Endothelial cell of umbilical vein (primary cell): ENCODE measurements at regions not wholly inside any gene's neighbourhood (a gene's known extent, or its start where the extent isn't known, plus 50 kb on each side); places are given as distances from the start of the nearest gene placed in this dataset.

Experiments
- BruUV-seq: library from RNA; stranded (reverse); fragments of 400-500 nt; replicated peaks from 2 replicates; lab custom pipeline; 2021; lab: Mats Ljungman, UMichigan
- CTCF ChIA-PET: fragments of 300-600, 350-600 bp; sonication (Branson Sonifier 250); formaldehyde crosslinking; loops from one replicate; lab custom pipeline; 2021; ENCODE audit warnings: antibody characterized with exemption, inconsistent platforms; lab: Charles Lee
- POLR2A ChIA-PET: fragments of 300-600, 350-600 bp; sonication (Branson Sonifier 250); formaldehyde crosslinking; loops from one replicate; lab custom pipeline; 2021; ENCODE audit warnings: antibody characterized with exemption, inconsistent platforms; lab: Charles Lee
- DNase-seq: peaks from one replicate; pipeline ENCODE4 v3.0.0-alpha.2; 2011; ENCODE audit warnings: low read depth, low spot score
- FAIRE-seq: peaks from 2 replicates; lab custom pipeline; 2011; peaks lifted over from hg19 to GRCh38; lab: Jason Lieb, UNC
- H2AFZ ChIP-seq: 2 replicates; pipeline ENCODE4 v1.6.0; 2012; ENCODE audit warnings: low read depth, low read length, control low read depth, inconsistent platforms
- H3K27ac ChIP-seq: 2 replicates; pipeline ENCODE4 v1.5.1; 2011; ENCODE audit warnings: low read depth, mild to moderate bottlenecking, control low read depth, low read length, moderate library complexity; ENCODE audit not compliant: insufficient read depth
- H3K27me3 ChIP-seq, 2 experiments: 2 replicates each; pipeline versions ENCODE4 v1.6.0 to v1.6.1; 2011; ENCODE audit warnings: low read length in 2 of 2, mixed read lengths in 1 of 2; ENCODE audit not compliant: control insufficient read depth in 2 of 2, insufficient read depth in 2 of 2
- H3K36me3 ChIP-seq, 2 experiments: 2 replicates in 1 of 2; 3 replicates in 1 of 2; pipeline ENCODE4 v1.5.1; 2011; ENCODE audit warnings: low read length in 2 of 2, mild to moderate bottlenecking in 1 of 2, moderate library complexity in 1 of 2; ENCODE audit not compliant: control insufficient read depth in 2 of 2, insufficient read depth in 2 of 2; ENCODE audit errors: extremely low read depth in 1 of 2
- H3K4me1 ChIP-seq: 3 replicates; pipeline ENCODE4 v1.5.1; 2011; ENCODE audit warnings: mild to moderate bottlenecking, low read length; ENCODE audit not compliant: control insufficient read depth, insufficient read depth; ENCODE audit errors: extremely low read depth
- H3K4me2 ChIP-seq: 2 replicates; pipeline ENCODE4 v1.6.1; 2011; ENCODE audit warnings: low read length, control low read depth, mixed read lengths; ENCODE audit not compliant: insufficient read depth
- H3K4me3 ChIP-seq, 3 experiments: fragments of 200-600 bp in 1 of 3; sonication (generic), shearing (Covaris generic) in 1 of 3; replicated peaks in 1 of 3; 2 replicates each; pipeline ENCODE4 v1.5.1; 2011 to 2016; ENCODE audit warnings: control low read depth in 3 of 3, low read length in 3 of 3, mild to moderate bottlenecking in 2 of 3, inconsistent platforms in 1 of 3, low read depth in 1 of 3, moderate library complexity in 1 of 3; ENCODE audit not compliant: insufficient read depth in 1 of 3
- H3K79me2 ChIP-seq: 2 replicates; pipeline ENCODE4 v1.6.0; 2012; ENCODE audit warnings: low read length, inconsistent platforms; ENCODE audit not compliant: control insufficient read depth, insufficient read depth
- H3K9ac ChIP-seq: replicated peaks from 2 replicates; pipeline ENCODE3; 2011; ENCODE audit warnings: low read length, control low read depth; ENCODE audit not compliant: insufficient read depth; ENCODE audit errors: extremely low read depth
- H3K9me1 ChIP-seq: replicated peaks from 3 replicates; pipeline ENCODE4 v1.6.0; 2011; ENCODE audit warnings: mild to moderate bottlenecking, low read length; ENCODE audit not compliant: control insufficient read depth, insufficient read depth; ENCODE audit errors: extremely low read depth
- H3K9me3 ChIP-seq: replicated peaks from 2 replicates; pipeline ENCODE4 v1.5.1; 2012; ENCODE audit warnings: low read length, inconsistent platforms; ENCODE audit not compliant: control insufficient read depth, insufficient read depth
- H4K20me1 ChIP-seq: replicated peaks from 2 replicates; pipeline ENCODE3; 2011; ENCODE audit warnings: mild to moderate bottlenecking, low read length; ENCODE audit not compliant: control insufficient read depth, insufficient read depth; ENCODE audit errors: extremely low read depth
- EZH2 ChIP-seq: IDR thresholded peaks from 2 replicates; pipeline ENCODE4 v1.6.1; 2012; ENCODE audit warnings: borderline replicate concordance, low read depth, mild to moderate bottlenecking, moderate library complexity, low read length, inconsistent platforms; ENCODE audit not compliant: severe bottlenecking
- FOS ChIP-seq: IDR thresholded peaks from 2 replicates; pipeline ENCODE4 v1.6.1; 2011; ENCODE audit warnings: mild to moderate bottlenecking, low read length, moderate library complexity, borderline replicate concordance; ENCODE audit not compliant: insufficient read depth
- GATA2 ChIP-seq: IDR thresholded peaks from 2 replicates; pipeline ENCODE4 v1.7.0; 2011; ENCODE audit warnings: low read depth, mild to moderate bottlenecking, moderate library complexity, mixed read lengths, low read length; ENCODE audit not compliant: insufficient read length, insufficient read depth
- JUN ChIP-seq: IDR thresholded peaks from 2 replicates; pipeline ENCODE4 v1.6.1; 2011; ENCODE audit warnings: borderline replicate concordance, low read depth; ENCODE audit not compliant: insufficient read length, insufficient read depth
- MAX ChIP-seq: IDR thresholded peaks from 2 replicates; pipeline ENCODE4 v1.6.1; 2011; ENCODE audit not compliant: insufficient read depth, insufficient read length
- MYC ChIP-seq: IDR thresholded peaks from one replicate; pipeline ENCODE4 v1.6.1; 2011; ENCODE audit warnings: mild to moderate bottlenecking, low read depth, low read length
- POLR2A ChIP-seq: IDR thresholded peaks from 2 replicates; pipeline ENCODE4 v1.6.1; 2012; ENCODE audit warnings: low read depth, mild to moderate bottlenecking, control low read depth, low read length
- POLR2AphosphoS5 ChIP-seq: IDR thresholded peaks from 2 replicates; pipeline ENCODE4 v1.6.1; 2012; ENCODE audit warnings: low read depth, mild to moderate bottlenecking, control low read depth, low read length, moderate library complexity; ENCODE audit not compliant: insufficient read depth
- dilution Hi-C: fragments of 300-500 bp; cut with MboI; formaldehyde crosslinking; loops from one replicate; pipeline ENCODE4 v1.15.0; 2019; ENCODE audit warnings: low sequenced_read_pairs; ENCODE audit not compliant: extremely low pct_ligation_motif_present
- intact Hi-C: fragments of 100-400 bp; cut with micrococcal nuclease; formaldehyde crosslinking; loops from one replicate; pipeline ENCODE4 v1.10.0; 2022
- TF ChIP-seq, protein P1 (sequence below), 2 donors: IDR thresholded peaks; 1 replicate in 1 of 2; 2 replicates in 1 of 2; pipeline ENCODE4 v1.5.1; 2011; ENCODE audit warnings: low read length in 2 of 2, mild to moderate bottlenecking in 2 of 2, moderate library complexity in 2 of 2, control low read depth in 1 of 2, inconsistent platforms in 1 of 2, low read depth in 1 of 2; ENCODE audit not compliant: insufficient read depth in 1 of 2; ENCODE audit errors: extremely low read depth in 1 of 2

DNA sequence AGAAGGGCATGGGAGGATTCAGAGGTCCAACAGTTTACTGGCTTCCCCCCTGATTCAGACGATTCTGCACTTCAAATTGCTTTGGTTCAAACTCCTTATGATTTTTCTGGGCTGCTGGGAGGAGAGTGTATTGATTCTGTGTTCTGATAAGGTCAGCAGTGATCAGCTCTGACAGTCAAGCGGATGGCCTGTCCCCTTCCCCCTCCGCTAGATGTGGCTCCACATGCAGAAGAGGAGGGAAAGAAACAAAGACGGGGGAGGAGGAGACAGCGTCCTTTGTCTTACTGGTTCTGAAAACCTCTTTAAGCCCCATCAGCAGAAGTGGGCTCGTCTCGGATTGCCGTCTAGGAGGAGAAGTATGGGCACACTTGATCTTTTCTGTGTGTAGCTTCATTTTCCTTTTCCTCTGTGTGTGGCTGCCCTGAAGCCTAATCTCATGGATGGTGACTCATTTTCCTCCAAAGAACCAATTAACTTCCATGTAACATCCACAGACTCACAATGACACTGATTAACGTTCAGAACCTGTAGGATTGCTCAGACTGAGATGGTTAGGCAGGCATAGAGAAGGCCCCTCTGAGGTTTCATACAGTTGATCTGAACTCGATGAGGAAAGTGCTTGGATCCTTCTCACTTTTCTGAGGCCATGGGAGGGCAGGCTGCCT is 162.4 kb upstream of the PPP2R3A start:
- no TSS peak for BruUV-seq
- peaks cover 1% of the 10 kb centered on the region for H3K9me3 ChIP-seq
- no peak overlapping the region for H3K9ac ChIP-seq
- no peaks in the 10 kb centered on the region for H3K79me2 ChIP-seq
- intact Hi-C loops (no loop called here), dilution Hi-C loops (no loop called here)
- H3K27me3 ChIP-seq, result no peaks in the 10 kb centered on the region
- no peaks in the 10 kb centered on the region for H3K36me3 ChIP-seq
- no peaks in the 10 kb centered on the region for H4K20me1 ChIP-seq
- DNase-seq, result no peak
- TF ChIP-seq FOS (no peak), MAX (no peak), EZH2 (no peak), GATA2 (no peak), POLR2AphosphoS5 (no peak), POLR2A (no peak), MYC (no peak), JUN (no peak)
- TF ChIP-seq, protein P1, sequence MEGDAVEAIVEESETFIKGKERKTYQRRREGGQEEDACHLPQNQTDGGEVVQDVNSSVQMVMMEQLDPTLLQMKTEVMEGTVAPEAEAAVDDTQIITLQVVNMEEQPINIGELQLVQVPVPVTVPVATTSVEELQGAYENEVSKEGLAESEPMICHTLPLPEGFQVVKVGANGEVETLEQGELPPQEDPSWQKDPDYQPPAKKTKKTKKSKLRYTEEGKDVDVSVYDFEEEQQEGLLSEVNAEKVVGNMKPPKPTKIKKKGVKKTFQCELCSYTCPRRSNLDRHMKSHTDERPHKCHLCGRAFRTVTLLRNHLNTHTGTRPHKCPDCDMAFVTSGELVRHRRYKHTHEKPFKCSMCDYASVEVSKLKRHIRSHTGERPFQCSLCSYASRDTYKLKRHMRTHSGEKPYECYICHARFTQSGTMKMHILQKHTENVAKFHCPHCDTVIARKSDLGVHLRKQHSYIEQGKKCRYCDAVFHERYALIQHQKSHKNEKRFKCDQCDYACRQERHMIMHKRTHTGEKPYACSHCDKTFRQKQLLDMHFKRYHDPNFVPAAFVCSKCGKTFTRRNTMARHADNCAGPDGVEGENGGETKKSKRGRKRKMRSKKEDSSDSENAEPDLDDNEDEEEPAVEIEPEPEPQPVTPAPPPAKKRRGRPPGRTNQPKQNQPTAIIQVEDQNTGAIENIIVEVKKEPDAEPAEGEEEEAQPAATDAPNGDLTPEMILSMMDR (IDR thresholded peaks at IDR 0.05; ENCODE audit: extremely low read depth in 1 of 2, insufficient read depth in 1 of 2, low read depth in 1 of 2, low read length in 2 of 2), result no peak
- H2AFZ ChIP-seq, result no peak overlapping the region
- no peak overlapping the region for H3K4me3 ChIP-seq
- FAIRE-seq, result no peak
- H3K4me2 ChIP-seq, result no peak overlapping the region
- ChIA-PET CTCF (no interaction called here), POLR2A (no interaction called here)
- H3K9me1 ChIP-seq, result no peaks in the 10 kb centered on the region
- H3K4me1 ChIP-seq, result no peaks in the 10 kb centered on the region
- no peak overlapping the region for H3K27ac ChIP-seq
